Hypothalamus (tissue), 51 donors: ENCODE measurements at regions not wholly inside any gene's neighbourhood (a gene's known extent, or its start where the extent isn't known, plus 50 kb on each side); places are given as distances from the start of the nearest gene placed in this dataset.

Experiments
- DNase-seq, 51 donors: peaks; one replicate each; lab custom pipeline; 2025; lab: John Stamatoyannopoulos, UW

DNA sequence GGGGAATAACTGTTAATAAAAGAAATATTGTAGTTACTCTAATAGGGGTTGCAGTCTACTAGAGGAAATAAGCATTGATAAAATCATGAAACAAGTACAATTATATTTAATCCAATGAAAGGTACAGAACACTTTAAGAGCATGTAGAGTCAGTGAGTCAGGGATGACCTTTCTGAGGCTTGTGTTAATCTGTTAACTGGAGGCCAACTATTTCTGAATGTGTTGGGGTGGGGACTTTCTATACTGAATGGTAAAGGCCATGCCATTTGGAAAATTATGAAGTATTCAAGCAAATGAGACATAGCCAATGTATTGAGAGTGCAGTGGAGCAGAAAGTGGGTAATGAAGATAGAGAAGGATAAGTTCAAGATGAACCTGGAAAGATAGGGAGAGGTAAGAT lies 646.2 kb downstream of the ADGRL2 start:
- no peak for DNase-seq

DNA sequence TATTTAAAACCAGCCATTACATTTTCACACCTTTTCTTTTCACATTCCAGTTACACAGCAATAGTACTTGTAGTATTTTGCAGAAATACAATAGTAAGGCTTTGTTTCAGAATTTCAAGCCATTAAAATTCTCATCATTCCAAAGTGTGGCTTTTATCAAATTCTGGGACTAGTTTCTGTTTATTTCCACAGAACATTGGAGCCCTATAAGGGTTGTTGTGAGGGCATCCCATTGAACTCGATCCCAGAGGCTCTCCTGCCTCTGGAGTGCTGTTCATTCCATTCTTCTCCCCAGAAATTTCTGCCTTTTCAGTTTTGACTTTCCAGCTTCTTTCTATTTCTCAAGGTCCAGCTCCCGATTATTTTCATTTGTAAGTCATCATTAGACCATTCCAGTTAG lies 645.5 kb downstream of the ADGRL2 start:
- DNase-seq = no peak

DNA sequence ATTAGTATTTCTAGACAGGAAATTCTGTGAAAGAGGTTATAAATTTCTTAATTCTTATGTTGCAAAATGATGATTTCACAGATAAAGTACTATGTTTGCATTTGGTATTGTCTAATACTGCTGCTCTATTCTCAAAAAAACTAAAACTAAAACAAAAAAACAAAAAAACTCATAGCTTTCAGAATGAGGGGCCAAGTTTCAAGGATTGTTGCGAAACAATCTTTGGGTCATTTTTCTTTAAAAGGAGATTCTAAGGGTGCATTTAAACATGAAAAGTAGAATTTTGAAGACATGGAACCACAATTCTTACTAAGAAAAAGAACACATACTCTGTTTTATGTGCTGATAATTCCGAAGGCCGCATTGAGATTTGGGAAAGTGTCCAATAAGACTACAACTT lies 645.1 kb downstream of the ADGRL2 start:
- no peak for DNase-seq

DNA sequence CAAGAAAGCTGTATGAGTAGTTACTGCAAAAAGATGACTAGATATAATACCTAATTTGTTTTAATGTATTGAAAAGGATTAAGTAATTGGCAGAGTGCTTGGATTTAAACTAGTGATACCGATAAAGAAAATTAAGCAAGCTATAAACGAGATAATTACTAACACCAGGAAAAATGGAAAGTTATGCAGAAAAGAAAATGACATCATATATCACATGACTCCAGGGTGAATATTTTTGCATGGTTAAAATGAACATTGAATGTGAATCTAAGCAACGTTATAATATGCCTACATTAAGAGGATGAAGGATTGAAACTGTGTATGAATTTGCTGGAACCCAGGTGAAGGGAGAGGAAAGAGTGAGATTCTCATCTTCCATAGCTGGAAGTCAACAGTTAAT lies 644.4 kb downstream of the ADGRL2 start:
- no peak for DNase-seq

DNA sequence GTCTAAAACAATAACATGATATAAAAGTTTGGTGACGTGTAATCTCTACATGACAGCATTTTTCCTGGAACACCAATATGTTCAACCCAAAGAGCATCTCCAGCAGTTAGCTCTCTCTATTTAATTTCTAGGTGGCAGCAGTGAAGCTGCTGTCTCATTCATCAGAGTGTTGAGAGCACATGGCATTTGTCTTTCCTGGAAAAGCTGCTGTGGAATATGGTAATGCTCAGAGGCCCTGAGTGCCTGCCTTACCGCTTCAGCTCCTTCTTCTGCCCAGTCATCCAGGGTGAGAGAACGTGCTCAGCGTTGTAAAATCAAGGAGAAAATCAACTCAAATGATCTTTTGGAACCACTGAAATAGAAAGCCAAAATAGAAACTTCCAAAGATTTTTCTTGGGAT lies 640.7 kb downstream of the ADGRL2 start:
- DNase-seq = no peak

DNA sequence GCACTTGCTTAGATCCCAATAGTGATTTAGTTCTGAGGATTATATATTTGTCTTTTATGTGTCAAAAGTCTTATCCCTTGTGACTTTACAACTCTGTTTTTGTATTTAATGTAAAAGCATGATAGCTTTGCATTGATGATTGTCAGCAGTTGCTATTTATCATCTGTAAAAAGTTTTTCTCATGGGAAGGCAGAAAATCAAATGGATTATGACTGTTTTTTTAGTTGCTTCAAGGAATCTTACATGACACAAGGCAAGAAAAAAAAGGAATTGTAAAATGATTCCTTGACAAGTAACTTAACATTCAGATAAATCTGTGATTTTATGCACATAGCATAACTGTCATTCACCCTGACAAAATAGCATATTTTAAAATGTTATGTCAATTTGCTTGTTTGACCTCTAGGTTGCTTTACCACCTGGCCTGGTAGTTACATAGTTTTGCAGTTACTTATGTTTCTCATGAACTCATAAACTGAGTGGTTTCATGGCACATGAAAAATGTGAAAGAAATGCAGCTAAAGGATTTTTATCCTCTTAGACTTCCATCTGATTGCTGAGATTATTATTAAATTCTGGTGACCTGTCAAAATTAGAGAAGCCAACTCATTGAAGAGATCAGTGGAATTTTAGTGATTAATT lies 622.6 kb downstream of the ADGRL2 start:
- DNase-seq = no peak

DNA sequence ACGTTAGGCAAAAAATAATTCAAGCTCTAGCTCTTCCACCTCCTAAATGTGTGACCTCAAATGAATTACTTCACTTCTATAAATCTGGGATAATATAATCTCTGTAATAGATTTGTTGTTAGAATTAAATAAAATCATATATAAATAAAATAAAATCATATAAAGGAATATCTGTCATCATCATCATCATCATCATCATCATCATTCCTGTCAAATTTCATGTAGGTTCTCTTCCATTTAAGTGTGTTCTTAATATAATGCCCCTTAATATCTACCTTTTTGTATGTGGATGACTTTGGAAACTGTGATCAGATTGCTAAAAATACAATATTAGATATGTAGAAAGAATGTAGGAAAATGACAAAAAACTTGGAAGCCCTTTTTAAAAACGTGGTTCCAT lies 621.0 kb downstream of the ADGRL2 start:
- no peak for DNase-seq

DNA sequence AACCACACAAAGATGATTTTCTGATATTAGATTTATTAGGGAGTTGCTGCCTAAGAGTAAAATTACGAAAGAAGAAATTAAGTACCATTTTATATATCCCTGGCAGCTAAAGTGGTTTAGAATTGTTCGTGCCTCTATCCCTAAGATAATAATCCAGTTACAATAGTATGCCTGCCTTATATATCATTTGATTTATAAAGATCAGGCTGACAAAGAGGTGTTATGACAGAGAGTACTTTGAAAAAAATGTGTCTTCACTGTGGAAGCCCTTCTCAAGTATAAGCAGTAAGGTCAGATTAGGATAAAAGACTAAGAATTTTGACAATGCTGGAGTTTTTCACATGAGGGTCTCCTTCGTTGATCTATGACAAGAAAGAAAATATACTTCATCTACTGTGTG lies 619.9 kb downstream of the ADGRL2 start:
- DNase-seq = no peak

DNA sequence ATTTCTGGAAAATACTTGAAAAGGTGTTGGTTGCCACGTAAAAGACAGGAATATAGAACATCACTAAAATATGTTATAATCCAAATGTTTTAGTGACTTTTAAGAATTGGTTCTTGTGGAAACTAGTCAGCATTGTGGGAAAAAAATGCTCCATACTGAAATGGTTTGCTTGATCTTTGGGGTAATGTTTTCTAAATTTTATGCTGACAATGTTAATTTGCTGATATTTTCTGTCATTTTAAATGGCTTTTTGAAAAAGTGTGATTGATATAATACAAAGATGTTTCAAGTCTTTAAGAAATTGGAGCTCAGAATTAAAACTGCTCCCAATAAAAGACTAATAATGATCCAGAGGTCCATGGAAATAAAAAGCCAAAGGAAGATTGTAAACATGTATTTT lies 610.9 kb downstream of the ADGRL2 start:
- DNase-seq = no peak

DNA sequence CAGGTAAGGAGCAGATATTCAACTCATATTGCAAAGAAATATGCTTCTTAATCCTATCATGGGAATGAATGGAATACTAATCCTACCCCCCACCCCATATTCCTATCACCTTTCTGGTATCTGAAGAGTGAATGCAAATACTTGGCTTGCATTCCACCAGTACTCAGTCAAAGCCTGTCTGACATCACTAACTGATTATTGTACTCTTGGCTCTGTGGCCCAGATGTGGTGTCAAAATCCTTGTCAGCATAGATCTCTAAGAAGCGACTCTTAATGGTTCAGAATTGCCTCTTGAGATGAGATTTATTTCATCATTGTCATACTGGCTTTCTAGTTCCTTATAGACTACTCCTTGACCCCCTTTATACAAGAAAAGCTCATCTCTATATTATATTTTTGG lies 604.6 kb downstream of the ADGRL2 start:
- DNase-seq = no peak

DNA sequence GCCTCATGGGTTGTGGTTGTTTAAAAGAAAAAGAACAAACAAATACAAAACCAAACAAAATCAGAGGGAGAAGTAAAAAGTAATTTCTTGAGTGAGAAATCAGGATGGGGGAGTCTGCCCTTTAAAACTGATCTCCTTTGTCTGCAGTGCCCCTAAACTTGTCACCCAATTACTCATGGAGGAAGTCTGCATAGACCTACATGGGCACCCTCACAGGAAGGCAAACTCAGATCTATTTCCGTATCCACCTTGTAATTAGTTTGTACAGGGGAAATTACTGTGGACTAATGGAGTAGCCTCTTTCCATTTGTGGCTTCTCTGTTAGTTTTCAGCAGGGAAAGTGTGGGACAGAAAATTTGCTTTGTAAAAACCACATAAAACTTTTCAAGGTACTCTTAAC lies 600.4 kb downstream of the ADGRL2 start:
- DNase-seq = no peak

DNA sequence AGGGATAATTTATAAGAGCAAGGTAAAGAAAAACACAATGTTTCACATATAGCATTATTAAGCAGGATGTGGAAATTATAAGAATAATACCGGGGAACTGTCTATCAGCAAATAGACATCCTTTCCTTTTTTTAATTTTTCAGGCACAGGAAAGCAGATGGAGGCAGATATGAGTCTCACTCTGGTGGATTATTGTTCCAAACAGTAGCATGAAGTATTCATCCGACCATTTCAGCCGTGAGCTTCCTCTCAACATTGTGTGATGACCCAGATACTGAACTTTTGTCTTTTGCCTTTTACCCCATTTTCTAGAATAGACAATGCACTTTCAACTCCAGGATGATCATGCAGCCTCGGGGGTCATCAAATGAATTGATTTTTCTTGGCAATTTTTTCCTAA lies 599.8 kb downstream of the ADGRL2 start:
- no peak for DNase-seq

DNA sequence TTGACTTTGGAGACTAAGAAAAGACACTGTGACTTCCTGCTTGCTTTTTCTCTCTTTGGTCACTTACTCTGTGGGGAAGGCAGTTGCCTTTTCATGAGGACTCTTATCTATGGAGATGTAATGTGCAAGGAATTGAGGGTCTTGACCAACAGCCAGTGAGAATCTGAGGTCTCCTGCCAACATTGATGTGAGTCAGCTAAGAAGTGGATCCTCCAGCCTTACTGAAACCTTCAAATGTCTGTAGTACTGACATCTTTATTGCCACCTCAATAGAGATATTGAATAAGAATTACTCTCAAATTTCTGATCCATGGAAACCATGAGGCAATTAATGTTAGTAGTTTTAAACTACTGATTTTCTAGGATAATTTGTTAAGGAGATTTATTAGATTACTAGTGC lies 598.4 kb downstream of the ADGRL2 start:
- no peak for DNase-seq

DNA sequence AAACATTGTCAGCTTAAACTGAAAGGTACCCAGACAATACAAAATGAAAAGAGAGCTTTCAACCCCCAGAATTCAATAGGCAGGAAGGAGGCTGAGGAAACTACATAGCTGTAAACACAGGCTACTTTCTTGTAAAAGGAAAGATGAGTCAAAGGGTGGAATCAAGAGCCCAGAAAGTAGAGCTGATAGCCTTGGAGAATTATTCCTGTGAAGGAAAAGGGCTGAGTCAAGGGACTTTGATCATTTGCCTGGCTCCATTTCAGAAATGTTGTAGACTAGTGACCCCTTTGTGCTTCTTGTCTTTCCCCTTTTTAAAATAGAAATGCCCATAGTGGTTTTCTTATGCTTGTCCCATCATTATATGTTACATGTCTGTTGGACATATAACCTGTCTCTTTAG lies 597.6 kb downstream of the ADGRL2 start:
- DNase-seq = no peak

DNA sequence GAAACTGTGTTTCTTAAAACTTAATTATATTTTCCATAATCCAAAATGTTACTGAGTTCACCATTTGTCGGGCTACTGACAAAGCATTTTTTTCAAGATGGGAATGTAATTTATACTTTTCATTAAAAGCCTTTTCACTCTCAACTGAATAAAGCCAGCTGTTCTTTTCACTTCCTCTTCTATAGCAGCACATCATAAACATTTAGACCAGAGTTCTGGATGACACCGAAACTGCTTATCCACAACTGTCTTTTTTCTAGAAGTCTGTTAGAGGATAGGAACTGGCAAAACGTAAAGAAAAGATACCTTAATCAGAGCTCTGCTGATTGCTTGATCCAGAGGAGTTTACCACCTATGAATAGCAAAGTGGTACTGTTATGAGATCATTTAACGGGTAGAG lies 594.7 kb downstream of the ADGRL2 start:
- no peak for DNase-seq

DNA sequence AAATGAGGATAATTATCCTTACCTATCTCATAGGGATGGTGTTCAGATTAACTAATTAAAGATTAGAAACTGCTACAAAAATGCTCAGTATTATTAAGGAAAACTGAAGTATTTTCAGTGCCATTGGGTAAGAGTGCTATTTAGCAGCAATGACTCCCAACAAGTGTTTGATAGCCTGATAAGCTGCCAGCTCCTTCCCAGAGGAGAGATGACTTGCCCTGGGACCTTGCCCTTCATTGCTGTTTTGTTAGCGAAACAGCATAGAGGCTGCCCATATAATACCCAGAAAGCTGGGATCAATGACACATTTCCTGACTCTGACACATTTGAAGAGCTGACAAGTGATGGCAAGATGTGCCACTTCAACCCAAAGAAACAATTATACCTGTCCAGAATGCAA lies 592.2 kb downstream of the ADGRL2 start:
- DNase-seq = no peak

DNA sequence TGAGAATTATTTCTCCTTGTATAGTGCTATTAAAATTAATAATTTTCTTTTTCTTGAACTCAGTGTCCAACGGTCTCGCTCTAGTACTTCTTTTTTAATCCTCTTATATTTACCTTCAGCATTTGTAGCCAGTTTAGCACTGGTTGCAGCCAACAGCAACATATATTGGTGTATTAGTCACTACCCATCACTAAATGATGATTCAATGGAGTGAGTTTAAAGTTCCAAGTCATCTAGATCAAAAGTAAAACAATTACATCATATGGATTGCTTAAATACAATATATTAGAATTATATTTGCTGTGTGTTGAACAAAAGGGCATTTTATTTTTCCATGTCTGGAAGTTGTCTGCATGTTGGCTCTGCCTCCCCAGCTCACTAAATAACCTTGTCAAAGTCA lies 591.8 kb downstream of the ADGRL2 start:
- DNase-seq = no peak

DNA sequence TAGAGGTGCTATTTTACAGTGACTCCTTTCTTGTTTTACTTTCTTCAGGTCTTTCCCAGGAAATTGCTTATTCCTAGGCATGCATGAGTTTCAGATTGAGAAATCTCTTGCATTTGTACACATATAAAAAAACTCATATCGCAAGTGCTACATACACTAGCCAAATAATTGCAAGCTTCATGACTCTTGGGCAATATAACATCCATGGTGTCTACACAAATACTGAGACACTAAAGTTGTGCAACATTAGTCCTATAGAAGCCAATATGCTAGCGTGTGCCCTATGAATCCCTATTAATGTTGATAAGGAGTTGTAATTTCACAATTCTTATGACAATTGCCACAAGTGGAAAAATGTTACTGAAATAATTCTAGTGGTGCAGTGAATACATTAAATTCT lies 591.0 kb downstream of the ADGRL2 start:
- no peak for DNase-seq

DNA sequence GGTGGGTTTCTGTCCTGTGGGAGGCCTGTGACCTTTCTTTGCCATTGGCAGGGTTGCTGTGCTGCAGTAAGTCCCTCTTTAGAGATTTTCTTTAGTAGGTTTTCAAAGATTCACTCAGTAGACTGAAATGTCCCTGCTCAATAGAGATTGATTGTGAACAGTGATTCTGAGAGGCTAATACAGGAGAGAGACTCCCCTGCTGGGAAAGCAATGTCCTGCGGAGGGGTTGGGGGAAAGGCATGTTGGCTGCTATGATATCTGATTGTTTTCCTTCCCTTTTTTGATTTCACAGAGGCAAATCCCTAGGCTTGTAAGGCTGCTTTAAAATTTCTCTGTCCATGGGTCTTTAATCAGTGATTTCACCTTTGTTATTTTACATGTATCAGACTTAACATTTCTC lies 589.9 kb downstream of the ADGRL2 start:
- no peak for DNase-seq

DNA sequence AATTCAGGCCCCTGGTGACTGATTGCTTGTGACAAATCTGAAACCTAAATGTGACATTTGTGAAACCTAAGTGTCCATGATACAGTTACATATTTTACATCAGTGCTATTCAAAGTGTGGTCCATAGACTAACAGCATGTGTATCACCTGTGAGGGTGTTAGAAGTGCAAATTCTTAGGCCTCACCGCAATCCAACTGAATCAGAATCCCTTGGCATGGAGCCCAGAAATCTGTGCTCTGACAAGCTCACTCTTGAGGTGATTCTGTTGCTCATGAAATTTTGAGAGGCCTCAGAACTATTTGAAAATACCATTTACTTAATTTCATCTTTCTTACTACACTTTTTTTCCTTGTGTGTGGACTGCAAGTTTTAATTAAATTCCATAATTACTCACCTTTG lies 587.9 kb downstream of the ADGRL2 start:
- no peak for DNase-seq

DNA sequence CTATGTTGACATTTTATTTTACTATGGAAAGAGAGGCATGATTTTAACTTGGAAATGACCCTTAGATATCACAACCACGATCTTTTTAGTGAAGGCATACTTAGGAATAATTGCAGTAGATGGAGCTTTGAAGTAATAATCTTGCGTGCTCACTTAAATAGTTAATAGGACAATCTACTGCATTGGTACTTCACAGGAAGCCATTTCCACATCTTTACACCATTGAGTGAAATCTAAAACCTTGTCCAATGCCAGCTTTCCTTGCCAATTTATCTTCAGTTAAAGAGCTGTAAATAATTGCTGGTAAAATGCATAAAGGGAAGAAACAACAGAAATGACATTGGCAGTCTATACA lies 586.3 kb downstream of the ADGRL2 start:
- no peak for DNase-seq

DNA sequence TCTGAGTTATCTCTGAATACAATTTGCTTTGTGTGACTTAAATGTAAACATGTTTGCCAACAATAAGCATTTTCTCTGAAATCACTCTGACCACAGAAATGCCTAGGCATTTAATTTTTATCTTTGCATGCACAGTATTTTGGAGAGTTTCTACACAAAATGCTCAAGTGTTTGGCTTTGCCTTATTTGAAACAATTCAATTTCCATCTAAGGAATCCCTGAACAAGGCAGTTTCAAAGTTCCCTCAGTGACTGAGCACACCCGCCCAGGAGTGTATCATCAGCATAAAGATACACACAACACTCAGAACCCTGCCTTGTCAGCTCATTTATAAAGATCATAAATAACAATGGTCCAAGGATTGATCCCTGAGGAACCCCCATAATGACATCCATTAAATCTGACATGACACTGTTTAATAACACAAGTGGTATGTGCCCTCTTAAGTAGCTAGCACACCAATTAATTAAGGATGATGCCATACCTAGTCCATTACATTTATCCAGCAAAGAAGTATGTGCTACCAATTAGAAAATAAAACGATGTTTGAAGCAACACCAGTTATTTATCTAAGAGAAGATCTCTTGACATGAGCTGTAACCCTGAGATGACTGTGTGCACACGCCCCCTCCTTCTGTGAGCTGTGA lies 585.8 kb downstream of the ADGRL2 start:
- no peak for DNase-seq

DNA sequence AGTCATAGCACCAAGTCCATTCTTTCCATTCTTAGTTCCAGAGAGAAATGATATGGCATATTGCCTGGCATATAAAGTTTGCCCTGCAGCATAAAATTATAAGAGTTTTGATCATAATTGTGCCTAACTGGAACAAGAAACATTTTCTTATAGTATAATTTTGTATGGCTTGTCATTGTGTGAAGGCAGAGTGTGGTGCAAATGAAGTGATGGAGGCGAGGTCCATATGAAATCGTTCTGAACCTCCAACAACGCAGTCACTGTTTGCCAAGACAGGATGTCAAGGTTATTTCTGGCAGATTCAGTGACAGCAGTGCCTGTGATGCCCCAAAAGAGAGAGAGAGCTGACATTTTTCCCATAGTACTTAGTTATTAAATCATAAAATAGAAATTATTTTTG lies 584.0 kb downstream of the ADGRL2 start:
- DNase-seq = no peak
